Skeletal muscle cell (primary cell): ENCODE measurements at regions not wholly inside any gene's neighbourhood (a gene's known extent, or its start where the extent isn't known, plus 50 kb on each side); places are given as distances from the start of the nearest gene placed in this dataset.

Experiments
- DNase-seq: peaks from one replicate; pipeline ENCODE4 v3.0.0-alpha.2; 2010; ENCODE audit warnings: low read depth
- H3K4me3 ChIP-seq: 2 replicates; pipeline ENCODE4 v1.5.1; 2011; ENCODE audit warnings: low read depth, mild to moderate bottlenecking, control low read depth, low read length, moderate library complexity

DNA sequence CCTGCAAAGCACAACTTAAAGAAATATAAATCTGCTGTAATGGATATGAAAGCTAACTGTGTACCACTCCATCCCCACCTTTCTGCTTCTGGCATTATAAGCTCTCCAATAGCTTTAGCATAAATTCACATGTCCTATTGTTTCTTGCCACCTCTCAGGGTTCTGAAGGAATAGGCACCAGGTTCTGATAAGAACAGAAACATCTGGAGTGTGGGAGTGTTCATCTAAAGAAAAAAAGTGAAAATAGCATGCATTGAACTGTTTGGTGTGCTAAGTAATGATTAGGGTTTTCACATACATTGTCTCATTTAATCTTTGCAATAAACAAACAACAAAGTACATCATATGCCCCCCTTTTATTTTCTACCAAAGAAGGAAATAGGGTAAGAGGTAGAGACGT lies 72.3 kb downstream of the FAM76B start:
- H3K4me3 ChIP-seq = no peak overlapping the region

DNA sequence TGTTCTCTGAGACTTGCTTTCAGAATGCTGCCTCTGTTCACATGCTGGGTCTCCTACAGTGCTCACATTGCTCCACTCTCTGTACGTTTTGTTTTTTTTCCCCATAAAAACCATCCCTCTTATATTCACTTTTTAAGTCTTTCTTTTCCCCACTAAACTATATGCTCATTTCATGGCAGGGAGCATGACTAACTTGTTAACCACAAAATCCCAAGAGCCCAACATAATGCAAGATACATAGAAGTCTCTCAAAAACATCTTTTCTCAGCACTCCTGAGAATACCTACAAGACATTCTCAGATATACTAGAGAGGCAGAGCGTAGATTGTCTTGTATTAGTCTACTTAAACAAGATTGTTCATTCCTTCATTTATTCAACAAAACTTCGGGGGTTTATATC lies 73.3 kb downstream of the FAM76B start:
- H3K4me3 ChIP-seq = no peak overlapping the region
- peak; percentile 85 for DNase-seq

More for the DNA sequence above, 72.3 kb downstream of the FAM76B start:
- DNase-seq = no peak

- peak; percentile 76 for DNase-seq
Measured at GRCh38 chr11:95715777-95716241, 73.8 kb downstream of the FAM76B start.

GRCh38 chr11:95714843-95715776 lies 74.5 kb downstream of the FAM76B start:
- H3K4me3 ChIP-seq = no peak overlapping the region
- no peak for DNase-seq

More at GRCh38 chr11:95715777-95716241, 73.8 kb downstream of the FAM76B start:
- H3K4me3 ChIP-seq = no peak overlapping the region

DNA sequence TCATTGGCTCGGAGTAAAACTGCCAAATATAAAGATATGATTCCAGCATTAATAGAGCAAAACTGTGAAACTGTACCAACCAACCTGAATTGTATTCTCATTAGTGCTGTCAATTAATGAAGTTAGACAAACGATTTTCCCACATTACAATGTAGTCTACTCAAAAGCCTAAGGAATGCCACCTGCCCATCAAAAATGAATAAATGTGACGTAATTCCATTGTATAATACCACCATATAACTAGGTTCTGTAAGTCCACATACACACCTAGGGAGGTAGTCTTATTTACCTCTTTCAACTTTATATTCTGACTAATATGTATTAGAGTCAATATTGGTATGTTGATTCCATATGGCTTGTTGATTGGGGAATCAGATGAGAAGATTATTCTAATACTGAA lies 76.2 kb downstream of the FAM76B start:
- DNase-seq = no peak
- H3K4me3 ChIP-seq = no peak overlapping the region

GRCh38 chr11:95711945-95712221 lies 77.7 kb downstream of the FAM76B start:
- no peak overlapping the region for H3K4me3 ChIP-seq

GRCh38 chr11:95711162-95711944 lies 78.2 kb downstream of the FAM76B start:
- no peak overlapping the region for H3K4me3 ChIP-seq
- DNase-seq = peak; percentile 67

More at GRCh38 chr11:95711945-95712221, 77.7 kb downstream of the FAM76B start:
- no peak for DNase-seq

DNA sequence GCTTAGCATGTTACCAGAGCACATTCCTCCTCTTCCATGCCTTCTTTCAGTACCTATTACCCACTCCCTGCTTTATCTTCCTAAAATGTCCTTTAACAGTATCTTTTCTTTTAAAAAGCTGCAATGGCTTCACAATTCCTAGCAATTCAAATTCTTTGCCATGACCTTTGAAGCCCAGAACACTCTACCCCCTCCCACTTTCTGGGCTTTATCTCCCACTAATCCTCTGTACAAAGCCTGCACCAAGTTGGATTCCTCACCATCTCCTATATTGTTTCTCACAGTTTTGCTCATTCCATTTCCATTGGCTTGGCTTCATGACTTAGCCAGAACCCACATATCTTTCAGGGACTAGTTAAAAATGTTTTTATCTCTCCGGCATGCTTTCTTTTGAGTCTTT lies 80.9 kb downstream of the FAM76B start:
- no peak overlapping the region for H3K4me3 ChIP-seq
- no peak for DNase-seq

GRCh38 chr11:95706974-95707387 lies 82.6 kb downstream of the FAM76B start:
- H3K4me3 ChIP-seq = no peak overlapping the region
- no peak for DNase-seq

- DNase-seq = peak; percentile 65
- no peak overlapping the region for H3K4me3 ChIP-seq
Measured at GRCh38 chr11:95705485-95706124, 84.0 kb downstream of the FAM76B start.

DNA sequence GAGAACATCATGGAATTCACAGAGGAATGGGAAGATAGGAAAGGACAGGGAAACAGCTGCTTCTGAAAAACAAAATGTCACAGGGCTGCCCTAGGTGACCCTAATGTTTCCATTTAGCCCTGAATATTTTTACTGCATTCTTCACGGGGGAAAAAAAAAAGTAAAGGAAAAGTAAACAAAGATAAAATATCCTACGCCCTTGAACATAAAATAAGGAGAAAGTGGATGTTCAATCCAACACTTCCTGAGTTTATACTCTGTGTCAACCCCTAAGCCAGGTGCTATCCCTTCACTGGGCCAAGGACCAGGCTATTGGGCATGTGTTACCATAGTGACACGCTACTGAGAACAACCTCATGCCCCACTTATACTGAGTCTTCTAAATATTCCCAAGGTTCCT lies 84.7 kb downstream of the FAM76B start:
- no peak overlapping the region for H3K4me3 ChIP-seq
- no peak for DNase-seq

DNA sequence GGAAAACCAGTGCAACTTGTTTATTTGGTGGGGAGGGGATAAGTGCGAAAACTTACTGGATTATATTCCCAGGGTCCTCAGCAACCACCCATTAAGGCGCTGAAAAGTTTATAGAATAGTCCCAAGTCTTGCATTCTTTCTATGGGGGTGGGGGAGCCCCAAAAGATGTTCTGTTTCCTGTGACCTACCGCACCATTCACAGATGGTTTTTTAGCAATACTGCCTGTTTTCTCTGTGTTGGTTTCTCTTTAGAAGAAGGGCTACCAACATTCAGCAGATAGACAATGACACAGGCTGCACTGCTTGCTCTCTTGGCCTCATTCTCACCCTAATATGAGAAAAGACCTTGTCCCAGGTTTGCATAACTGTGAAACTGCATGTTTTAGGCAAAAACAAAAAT lies 86.5 kb downstream of the FAM76B start:
- no peak for DNase-seq
- no peak overlapping the region for H3K4me3 ChIP-seq

DNA sequence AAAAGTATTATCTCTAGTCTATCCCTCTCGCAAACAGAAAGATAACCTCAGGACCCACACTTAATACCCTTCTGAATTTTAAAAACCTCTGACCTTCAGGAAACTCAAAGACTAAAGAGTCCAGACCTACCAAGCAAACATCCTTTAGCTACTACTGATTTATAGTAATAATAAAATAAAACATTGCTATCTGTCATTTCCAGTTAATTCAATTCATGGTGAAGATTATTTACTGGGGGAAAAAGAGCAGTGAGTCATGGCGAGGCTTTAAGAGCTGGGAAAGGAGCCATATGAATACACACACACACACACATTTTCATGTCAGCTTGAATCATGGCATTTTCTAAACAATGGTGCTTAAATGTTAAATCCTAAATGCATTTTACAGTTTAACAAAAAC lies 87.1 kb downstream of the FAM76B start:
- no peak overlapping the region for H3K4me3 ChIP-seq
- peak; percentile 81 for DNase-seq

GRCh38 chr11:95700471-95700817 lies 89.1 kb downstream of the FAM76B start:
- DNase-seq = no peak
- H3K4me3 ChIP-seq = no peak overlapping the region

DNA sequence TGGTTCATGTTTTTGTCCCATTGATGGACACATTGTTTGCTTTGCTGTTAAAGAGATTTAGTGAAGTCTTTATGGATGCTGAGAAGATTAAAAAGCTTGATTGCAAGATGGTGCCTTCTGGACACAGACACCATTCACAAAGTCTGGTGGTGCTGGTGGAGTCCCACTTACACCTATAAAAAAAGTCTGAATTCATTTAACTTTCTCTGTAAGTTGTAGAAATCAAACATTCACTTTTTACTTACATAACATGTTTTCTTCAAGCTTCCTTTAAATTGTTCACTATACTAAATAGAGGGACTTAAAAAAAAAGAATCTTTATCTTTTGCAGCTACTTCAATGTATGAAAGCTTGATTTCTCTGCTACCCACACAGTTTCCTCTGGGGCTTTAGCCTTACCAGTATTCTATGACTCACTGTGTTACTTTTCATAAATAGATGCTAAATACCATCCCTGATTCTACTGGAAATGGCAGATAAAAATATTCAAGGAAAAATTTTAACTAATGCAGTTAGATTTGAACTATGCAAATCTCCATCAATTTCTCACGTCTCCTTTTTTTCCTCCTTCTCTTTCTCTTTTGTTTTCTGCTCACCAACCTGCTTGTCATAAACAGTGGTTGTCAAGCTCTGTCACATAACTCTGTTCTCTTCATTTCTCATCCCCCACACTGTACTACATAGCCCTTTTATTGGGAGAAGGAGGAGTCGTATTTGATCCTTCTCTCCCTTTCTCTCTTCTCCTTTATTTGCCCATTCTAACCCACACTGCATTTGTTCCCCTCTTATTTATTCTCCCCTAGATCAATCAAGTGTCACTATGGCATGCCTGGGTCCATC lies 89.7 kb downstream of the FAM76B start:
- no peak overlapping the region for H3K4me3 ChIP-seq
- DNase-seq = peak; percentile 43

- no peak overlapping the region for H3K4me3 ChIP-seq
- DNase-seq = no peak
Measured at GRCh38 chr11:95698676-95699557, 90.7 kb downstream of the FAM76B start.

GRCh38 chr11:95697614-95698408 lies 91.8 kb downstream of the FAM76B start:
- DNase-seq = no peak
- no peak overlapping the region for H3K4me3 ChIP-seq

- DNase-seq = no peak
- H3K4me3 ChIP-seq = no peak overlapping the region
Measured at GRCh38 chr11:95695181-95695580, 94.4 kb downstream of the FAM76B start.
